Esophagus muscularis mucosa (tissue), 3 donors: ENCODE measurements at regions not wholly inside any gene's neighbourhood (a gene's known extent, or its start where the extent isn't known, plus 50 kb on each side); places are given as distances from the start of the nearest gene placed in this dataset.

Experiments used
- POLR2AphosphoS5 ChIP-seq, 2 donors: sonication (generic); formaldehyde crosslinking; IDR thresholded peaks; one replicate each; pipeline ENCODE4 v1.6.1; 2017; ENCODE audit warnings: antibody characterized with exemption in 2 of 2
- TF ChIP-seq, protein P1 (sequence below), 3 experiments: fragments of 200-600 bp in 2 of 3; fragments of 450-650 bp in 1 of 3; sonication (generic) in 2 of 3; IDR thresholded peaks; one replicate each; pipeline ENCODE4 v1.5.1; 2017 to 2019; ENCODE audit warnings: antibody characterized with exemption in 3 of 3, mild to moderate bottlenecking in 2 of 3, moderate library complexity in 1 of 3

DNA sequence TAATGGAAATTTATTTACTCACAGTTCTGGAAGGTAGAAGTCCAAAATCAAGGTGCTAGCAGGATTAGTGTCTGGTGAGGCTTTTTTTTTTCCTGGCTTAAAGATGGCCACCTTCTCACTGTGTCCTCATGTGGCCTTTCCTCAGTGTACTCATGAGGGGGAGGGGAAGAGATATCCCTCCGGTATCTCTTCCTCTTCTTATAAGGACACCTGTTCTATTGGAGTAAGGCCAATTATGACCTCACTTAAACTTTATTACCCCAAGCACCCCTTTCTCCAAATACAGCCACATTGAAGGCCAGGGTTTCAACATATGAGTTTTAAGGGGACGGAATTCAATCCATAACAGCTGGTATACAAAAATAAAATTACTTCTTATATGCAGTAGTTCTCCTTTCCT is 203.7 kb upstream of the C1orf87 start:
- TF ChIP-seq, protein P1, sequence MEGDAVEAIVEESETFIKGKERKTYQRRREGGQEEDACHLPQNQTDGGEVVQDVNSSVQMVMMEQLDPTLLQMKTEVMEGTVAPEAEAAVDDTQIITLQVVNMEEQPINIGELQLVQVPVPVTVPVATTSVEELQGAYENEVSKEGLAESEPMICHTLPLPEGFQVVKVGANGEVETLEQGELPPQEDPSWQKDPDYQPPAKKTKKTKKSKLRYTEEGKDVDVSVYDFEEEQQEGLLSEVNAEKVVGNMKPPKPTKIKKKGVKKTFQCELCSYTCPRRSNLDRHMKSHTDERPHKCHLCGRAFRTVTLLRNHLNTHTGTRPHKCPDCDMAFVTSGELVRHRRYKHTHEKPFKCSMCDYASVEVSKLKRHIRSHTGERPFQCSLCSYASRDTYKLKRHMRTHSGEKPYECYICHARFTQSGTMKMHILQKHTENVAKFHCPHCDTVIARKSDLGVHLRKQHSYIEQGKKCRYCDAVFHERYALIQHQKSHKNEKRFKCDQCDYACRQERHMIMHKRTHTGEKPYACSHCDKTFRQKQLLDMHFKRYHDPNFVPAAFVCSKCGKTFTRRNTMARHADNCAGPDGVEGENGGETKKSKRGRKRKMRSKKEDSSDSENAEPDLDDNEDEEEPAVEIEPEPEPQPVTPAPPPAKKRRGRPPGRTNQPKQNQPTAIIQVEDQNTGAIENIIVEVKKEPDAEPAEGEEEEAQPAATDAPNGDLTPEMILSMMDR (IDR thresholded peaks at IDR 0.05): no peak
- TF ChIP-seq POLR2AphosphoS5 (IDR thresholded peaks at IDR 0.05): no peak
